Coronary artery (tissue), 2 donors: ENCODE measurements at regions not wholly inside any gene's neighbourhood (a gene's known extent, or its start where the extent isn't known, plus 50 kb on each side); places are given as distances from the start of the nearest gene placed in this dataset.

Source experiments
- DNase-seq: peaks from one replicate; pipeline ENCODE4 v3.0.0-alpha.2; 2017; ENCODE audit warnings: low spot score
- H3K27ac ChIP-seq, 2 donors: fragments of 200-600 bp; sonication (generic); one replicate each; pipeline ENCODE4 v1.5.1; 2016 to 2019
- H3K4me3 ChIP-seq: fragments of 200-600 bp; sonication (generic); 2 replicates; pipeline ENCODE4 v1.5.1; 2016; ENCODE audit warnings: mild to moderate bottlenecking, moderate library complexity
- TF ChIP-seq, protein P1 (sequence below): fragments of 200-600 bp; sonication (generic); IDR thresholded peaks from one replicate; pipeline ENCODE4 v1.5.1; 2019; ENCODE audit warnings: antibody characterized with exemption

DNA sequence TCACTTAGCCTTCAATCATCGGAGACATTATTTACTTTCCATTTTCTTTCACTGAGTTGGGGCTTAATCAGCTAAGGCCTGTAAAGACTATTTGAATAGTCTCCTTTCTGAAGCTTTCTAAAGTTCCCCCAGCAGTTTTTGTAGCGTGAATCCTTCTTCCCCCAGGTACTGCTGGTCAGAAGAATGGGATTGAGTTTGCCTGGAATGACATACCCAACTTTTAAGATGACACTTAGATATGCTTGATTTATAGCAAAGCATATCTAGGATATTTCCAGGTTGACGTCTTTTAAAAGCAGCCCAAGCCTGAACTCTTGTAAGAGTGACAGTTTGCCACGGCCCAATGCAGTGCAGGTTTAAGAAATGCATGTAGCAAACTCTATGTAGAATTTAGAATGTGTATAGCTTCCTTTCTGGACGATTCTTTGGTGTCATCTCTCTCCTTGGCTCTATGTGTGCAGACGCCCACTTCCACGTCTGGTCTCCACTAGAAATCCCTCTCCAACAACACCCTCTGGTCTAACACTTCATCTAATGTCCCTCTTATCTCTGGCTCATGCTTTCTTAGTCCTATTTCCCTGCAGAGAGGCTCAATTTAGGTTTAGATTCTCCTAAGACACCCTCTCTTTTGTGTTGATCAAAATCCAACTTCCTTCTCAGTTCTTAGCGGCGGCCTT lies 175.0 kb upstream of the CYRIA start:
- no peak for DNase-seq
- Histone ChIP-seq H3K4me3 (no peak overlapping the region), H3K27ac (no peak overlapping the region)
- TF ChIP-seq, protein P1, sequence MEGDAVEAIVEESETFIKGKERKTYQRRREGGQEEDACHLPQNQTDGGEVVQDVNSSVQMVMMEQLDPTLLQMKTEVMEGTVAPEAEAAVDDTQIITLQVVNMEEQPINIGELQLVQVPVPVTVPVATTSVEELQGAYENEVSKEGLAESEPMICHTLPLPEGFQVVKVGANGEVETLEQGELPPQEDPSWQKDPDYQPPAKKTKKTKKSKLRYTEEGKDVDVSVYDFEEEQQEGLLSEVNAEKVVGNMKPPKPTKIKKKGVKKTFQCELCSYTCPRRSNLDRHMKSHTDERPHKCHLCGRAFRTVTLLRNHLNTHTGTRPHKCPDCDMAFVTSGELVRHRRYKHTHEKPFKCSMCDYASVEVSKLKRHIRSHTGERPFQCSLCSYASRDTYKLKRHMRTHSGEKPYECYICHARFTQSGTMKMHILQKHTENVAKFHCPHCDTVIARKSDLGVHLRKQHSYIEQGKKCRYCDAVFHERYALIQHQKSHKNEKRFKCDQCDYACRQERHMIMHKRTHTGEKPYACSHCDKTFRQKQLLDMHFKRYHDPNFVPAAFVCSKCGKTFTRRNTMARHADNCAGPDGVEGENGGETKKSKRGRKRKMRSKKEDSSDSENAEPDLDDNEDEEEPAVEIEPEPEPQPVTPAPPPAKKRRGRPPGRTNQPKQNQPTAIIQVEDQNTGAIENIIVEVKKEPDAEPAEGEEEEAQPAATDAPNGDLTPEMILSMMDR, result no peak

DNA sequence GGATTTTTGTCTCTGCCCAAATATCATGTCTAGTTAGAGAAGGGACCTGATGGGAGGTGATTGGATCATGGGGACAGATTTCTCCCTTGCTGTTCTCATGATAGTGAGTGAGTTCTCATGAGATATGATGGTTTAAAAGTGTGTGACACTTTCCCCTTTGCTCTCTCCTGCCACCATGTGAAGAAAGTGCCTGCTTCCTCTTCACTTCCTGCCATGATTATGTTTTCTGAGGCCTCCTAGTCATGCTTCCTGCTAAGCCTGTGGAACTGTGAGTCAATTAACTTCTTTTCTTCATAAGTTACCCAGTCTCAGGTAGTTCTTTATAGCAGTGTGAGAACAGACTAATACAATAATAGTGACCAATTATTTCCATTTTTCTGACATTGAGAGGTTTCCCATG lies 167.3 kb upstream of the CYRIA start:
- no peak overlapping the region for H3K4me3 ChIP-seq
- TF ChIP-seq, protein P1, result no peak
- no peak for DNase-seq
- no peak overlapping the region for H3K27ac ChIP-seq

DNA sequence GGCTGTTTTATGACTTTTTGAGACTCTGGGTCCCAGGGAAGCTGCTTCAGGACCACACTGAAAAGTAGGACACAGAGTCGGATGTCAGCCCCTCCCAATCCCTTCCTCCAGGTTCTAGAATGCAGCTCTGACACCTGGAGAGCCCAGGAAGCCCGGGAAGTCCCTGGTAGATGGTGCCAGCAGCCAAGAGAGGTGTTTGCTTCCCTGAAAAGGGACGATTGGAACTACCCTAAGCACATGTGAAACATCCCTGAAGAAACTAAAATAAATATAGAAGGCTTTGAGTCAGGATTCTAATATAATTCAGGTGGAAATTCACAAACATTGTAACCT lies 163.2 kb upstream of the CYRIA start:
- DNase-seq, result no peak
- TF ChIP-seq, protein P1, result no peak
- Histone ChIP-seq H3K4me3 (no peak overlapping the region), H3K27ac (no peak overlapping the region)

DNA sequence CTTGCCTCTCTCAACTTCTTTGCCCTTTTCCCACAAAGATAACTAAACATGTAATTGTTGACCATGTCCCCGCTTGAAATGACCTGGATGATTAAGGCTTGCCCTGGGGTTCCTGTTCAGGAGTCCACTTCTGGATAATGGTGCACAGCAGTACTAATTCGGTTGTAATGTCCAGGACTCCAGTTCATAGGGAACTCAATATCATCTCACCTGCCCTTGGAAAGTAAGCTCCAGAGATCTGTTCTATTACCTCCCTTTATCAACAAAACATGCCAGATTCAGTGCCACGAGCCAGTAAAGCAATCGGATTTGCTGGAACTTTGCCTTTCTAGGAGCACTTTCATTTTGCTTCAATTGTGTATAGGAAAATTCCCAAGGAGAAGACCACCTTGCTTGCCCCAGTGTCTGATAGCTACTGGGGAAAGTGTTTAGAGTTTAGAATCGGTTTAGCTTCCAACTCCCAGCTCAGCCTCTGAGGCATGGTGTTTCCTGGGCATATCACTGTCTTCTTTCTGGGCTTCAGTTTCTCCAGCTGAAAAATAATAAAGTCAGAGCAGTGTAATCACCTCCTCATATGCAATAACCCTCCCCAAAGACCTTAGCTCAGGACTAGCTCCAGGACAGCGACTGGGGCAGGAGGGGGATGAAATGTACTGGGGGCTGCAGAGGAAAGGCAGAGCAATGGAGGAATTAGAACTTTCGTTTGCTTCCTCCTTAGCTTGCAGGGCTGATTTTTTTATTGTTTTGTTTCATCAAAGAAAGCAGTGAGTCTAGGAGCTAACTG lies 162.6 kb upstream of the CYRIA start:
- no peak for DNase-seq
- Histone ChIP-seq H3K27ac (no peak overlapping the region), H3K4me3 (no peak overlapping the region)
- TF ChIP-seq, protein P1, result no peak

DNA sequence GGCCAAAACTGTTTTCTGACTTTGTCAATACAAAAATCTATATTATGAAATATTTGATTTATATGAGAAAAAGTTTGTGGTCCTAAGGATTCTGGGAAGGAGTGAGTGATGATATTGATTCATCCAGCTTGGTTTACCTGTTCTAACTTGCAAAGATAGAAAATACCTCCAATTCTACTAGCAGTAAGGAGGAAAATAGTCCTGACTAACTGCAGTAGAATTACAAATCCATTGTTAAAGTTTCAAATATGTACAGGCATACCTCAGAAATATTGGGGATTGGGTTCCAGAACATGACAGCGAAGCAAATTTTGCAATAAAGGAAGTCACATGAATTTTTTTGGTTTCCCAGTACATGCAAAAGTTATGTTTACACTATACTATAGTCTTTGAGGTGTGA lies 158.8 kb upstream of the CYRIA start:
- no peak for DNase-seq

DNA sequence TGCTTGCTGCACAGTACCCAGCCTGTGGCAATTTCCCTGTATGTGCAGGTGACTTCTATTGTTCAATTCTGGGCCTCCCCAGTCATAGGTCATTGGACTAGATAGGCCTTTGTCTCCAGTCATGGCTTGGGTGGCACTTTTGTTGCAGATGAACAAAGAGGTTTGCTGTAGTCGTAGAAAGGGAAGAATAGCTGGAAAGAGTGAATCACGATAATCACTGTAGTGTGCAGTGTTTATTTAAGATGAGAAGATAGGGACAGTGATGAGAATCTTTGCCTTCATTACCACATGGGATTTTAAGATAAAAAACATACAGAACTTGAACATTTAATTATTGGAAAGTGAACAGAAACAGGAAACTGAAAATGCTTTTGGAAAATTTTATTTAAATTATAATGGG lies 156.1 kb upstream of the CYRIA start:
- TF ChIP-seq, protein P1, result no peak
- no peak overlapping the region for H3K27ac ChIP-seq
- no peak for DNase-seq
- no peak overlapping the region for H3K4me3 ChIP-seq

More for the DNA sequence above, 158.8 kb upstream of the CYRIA start:
- no peak overlapping the region for H3K27ac ChIP-seq
- TF ChIP-seq, protein P1, result no peak
- H3K4me3 ChIP-seq, result no peak overlapping the region

DNA sequence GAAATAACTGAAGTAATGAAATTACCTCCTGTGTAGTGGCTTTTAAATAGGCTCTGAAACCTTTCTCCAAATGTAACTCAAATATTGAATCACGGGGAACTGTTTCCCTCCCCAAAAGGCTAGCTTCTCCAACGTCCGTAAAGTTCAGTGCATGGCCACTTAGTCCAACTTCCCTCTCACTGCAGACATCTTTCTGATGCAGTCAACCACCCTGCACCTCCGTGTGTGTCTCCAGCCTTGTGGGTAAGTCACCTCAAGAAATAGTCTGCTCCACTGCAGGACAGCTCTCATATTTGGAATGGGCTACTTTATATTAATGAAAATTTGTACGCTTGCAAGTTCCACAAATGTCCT lies 152.5 kb upstream of the CYRIA start:
- DNase-seq, result no peak
- no peak overlapping the region for H3K4me3 ChIP-seq
- no peak overlapping the region for H3K27ac ChIP-seq
- TF ChIP-seq, protein P1, result no peak
